PC-3 (cell line): ENCODE measurements at regions not wholly inside any gene's neighbourhood (a gene's known extent, or its start where the extent isn't known, plus 50 kb on each side); places are given as distances from the start of the nearest gene placed in this dataset.

Experiments
- ATAC-seq: fragments of 200-7000 bp; cut with Tn5 transposase; 2 replicates; pipeline ENCODE4 v1.9.1; 2020; ENCODE audit warnings: mild to moderate bottlenecking, moderate library complexity
- BruUV-seq: library from RNA; stranded (reverse); fragments of 400-500 nt; replicated peaks from 2 replicates; lab custom pipeline; 2021; lab: Mats Ljungman, UMichigan
- CTCF ChIA-PET: fragments of 300-600 bp; sonication (Branson Sonifier 250); formaldehyde crosslinking; loops from one replicate; lab custom pipeline; 2022; ENCODE audit warnings: antibody characterized with exemption; lab: Charles Lee
- POLR2A ChIA-PET: fragments of 300-600 bp; sonication (Branson Sonifier 250); formaldehyde crosslinking; loops from one replicate; lab custom pipeline; 2022; ENCODE audit warnings: antibody characterized with exemption; ENCODE audit not compliant: unreplicated experiment; lab: Charles Lee
- DNase-seq: peaks from one replicate; pipeline ENCODE4 v3.0.0-alpha.2; 2015
- H2AFZ ChIP-seq: fragments of 300-600 bp; sonication (generic); 2 replicates; pipeline ENCODE4 v1.6.0; 2016; ENCODE audit warnings: antibody characterized with exemption, low read length
- H3F3A ChIP-seq: fragments of 300-600 bp; sonication (generic); one replicate; pipeline ENCODE4 v1.6.0; 2017; ENCODE audit warnings: antibody characterized with exemption, low read length, control low read depth, mild to moderate bottlenecking; ENCODE audit not compliant: unreplicated experiment
- H3K27ac ChIP-seq: fragments of 300-600 bp; sonication (generic); 2 replicates; pipeline ENCODE4 v1.5.1; 2016; ENCODE audit warnings: mild to moderate bottlenecking, low read length
- H3K27me3 ChIP-seq: fragments of 300-600 bp; sonication (generic); 2 replicates; pipeline ENCODE4 v1.6.1; 2016; ENCODE audit warnings: low read length, mixed read lengths
- H3K36me3 ChIP-seq: fragments of 300-600 bp; sonication (generic); 2 replicates; pipeline ENCODE4 v1.6.1; 2016; ENCODE audit warnings: low read depth, mixed run types, low read length, mixed read lengths
- H3K4me1 ChIP-seq: fragments of 300-600 bp; sonication (generic); 2 replicates; pipeline ENCODE4 v1.5.1; 2016; ENCODE audit warnings: low read length; ENCODE audit not compliant: insufficient read depth
- H3K4me2 ChIP-seq: fragments of 300-600 bp; sonication (generic); 2 replicates; pipeline ENCODE4 v1.6.0; 2016; ENCODE audit warnings: low read length
- H3K4me3 ChIP-seq: fragments of 300-600 bp; sonication (generic); 2 replicates; pipeline ENCODE4 v1.5.1; 2016; ENCODE audit warnings: mild to moderate bottlenecking, low read length, mixed read lengths
- H3K79me2 ChIP-seq: fragments of 300-600 bp; sonication (generic); 2 replicates; pipeline ENCODE4 v1.6.1; 2017; ENCODE audit warnings: low read length, mixed read lengths
- H3K9ac ChIP-seq: fragments of 300-600 bp; sonication (generic); 2 replicates; pipeline ENCODE4 v1.6.0; 2016; ENCODE audit warnings: mild to moderate bottlenecking, low read length
- H3K9me2 ChIP-seq: fragments of 300-600 bp; sonication (generic); replicated peaks from 2 replicates; pipeline ENCODE4 v1.6.1; 2016; ENCODE audit warnings: mixed run types, low read length, mixed read lengths
- H3K9me3 ChIP-seq: fragments of 300-600 bp; sonication (generic); 2 replicates; pipeline ENCODE4 v1.6.1; 2016; ENCODE audit warnings: low read length, mixed read lengths
- H4K20me1 ChIP-seq: fragments of 300-600 bp; sonication (generic); 2 replicates; pipeline ENCODE4 v1.6.1; 2016; ENCODE audit warnings: low read length, mixed read lengths
- CTCF ChIP-seq: fragments of 300-600 bp; sonication (generic); conservative IDR thresholded peaks from 2 replicates; pipeline ENCODE4 v1.5.1; 2017; ENCODE audit warnings: antibody characterized with exemption, low read depth, mild to moderate bottlenecking, low read length
- EZH2 ChIP-seq: fragments of 300-600 bp; sonication (generic); IDR thresholded peaks from one replicate; pipeline ENCODE4 v1.6.1; 2017; ENCODE audit warnings: antibody characterized with exemption, mild to moderate bottlenecking, low read length; ENCODE audit not compliant: unreplicated experiment
- EZH2phosphoT487 ChIP-seq: fragments of 300-600 bp; sonication (generic); IDR thresholded peaks from 2 replicates; pipeline ENCODE4 v1.6.1; 2018; ENCODE audit warnings: mild to moderate bottlenecking, antibody characterized with exemption, low read length, borderline replicate concordance
- intact Hi-C: fragments of 100-400 bp; cut with micrococcal nuclease; formaldehyde crosslinking; loops from 2 replicates; pipeline ENCODE4 v1.9.0; 2023

DNA sequence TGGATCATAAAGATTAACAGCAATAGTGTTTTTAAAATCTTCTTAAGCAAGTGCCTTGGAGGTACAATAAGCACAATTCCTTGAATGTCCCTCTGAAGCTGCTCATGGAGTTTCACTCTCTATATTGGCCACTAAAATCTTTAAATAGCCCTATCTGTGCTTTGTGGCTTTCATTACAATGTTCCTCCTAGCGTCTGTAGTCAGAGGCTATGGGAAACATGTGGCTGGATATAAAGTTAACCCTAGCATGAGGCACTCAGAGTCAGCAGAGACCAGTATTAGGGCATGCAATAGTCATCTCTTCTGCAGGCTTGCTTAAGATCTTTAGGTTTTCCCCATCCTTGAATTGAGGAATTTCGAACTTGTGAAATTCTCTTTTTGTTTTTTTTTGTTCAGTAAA lies 668.2 kb downstream of the CDH11 start:
- no peaks in the 10 kb centered on the region for H3K36me3 ChIP-seq
- intact Hi-C loops: loop anchor here (10.0 kb wide), 1 partner anchor 89 kb away; no protein-coding TSS in a partner anchor
- no TSS peak for BruUV-seq
- CTCF ChIA-PET: no interaction called here
- TF ChIP-seq EZH2phosphoT487 (no peak), CTCF (no peak), EZH2 (no peak)
- H3K4me2 ChIP-seq: no peak overlapping the region
- no peaks in the 10 kb centered on the region for H3K79me2 ChIP-seq
- no peaks in the 10 kb centered on the region for H4K20me1 ChIP-seq
- H3K9ac ChIP-seq: no peak overlapping the region
- H2AFZ ChIP-seq: no peak overlapping the region
- no peak for ATAC-seq
- no peak overlapping the region for H3K27ac ChIP-seq
- POLR2A ChIA-PET: no interaction called here
- no peaks in the 10 kb centered on the region for H3K9me2 ChIP-seq
- H3F3A ChIP-seq: peaks cover 6% of the 10 kb centered on the region
- no peak for DNase-seq
- H3K4me3 ChIP-seq: no peak overlapping the region
- H3K4me1 ChIP-seq: peaks cover 39% of the 10 kb centered on the region
- H3K27me3 ChIP-seq: no peaks in the 10 kb centered on the region
- no peaks in the 10 kb centered on the region for H3K9me3 ChIP-seq

DNA sequence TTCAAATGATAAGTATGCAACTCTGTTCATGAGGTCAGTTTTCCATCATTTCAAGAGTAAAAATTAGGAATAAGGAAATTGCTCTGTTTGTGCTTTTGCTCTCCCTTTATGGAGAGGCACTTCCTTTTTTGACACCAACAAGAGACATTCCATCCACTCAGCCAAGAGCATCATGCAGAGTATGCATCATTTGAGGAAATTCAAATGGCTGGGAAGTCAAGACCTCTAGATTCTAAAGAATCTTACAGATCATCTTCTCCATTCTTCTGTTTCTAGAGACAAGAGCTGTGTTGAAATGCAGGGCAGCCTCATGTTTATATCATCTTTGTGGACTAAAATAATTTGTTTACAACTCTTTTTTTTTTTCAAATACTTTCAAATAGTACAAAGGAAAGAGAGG lies 669.4 kb downstream of the CDH11 start:
- Histone ChIP-seq H3K4me3 (no peak overlapping the region), H3K36me3 (no peaks in the 10 kb centered on the region), H3K4me1 (peaks cover 39% of the 10 kb centered on the region), H2AFZ (no peak overlapping the region), H3K27ac (no peak overlapping the region), H3K9ac (no peak overlapping the region), H3K9me3 (no peaks in the 10 kb centered on the region), H3K4me2 (no peak overlapping the region), H4K20me1 (no peaks in the 10 kb centered on the region), H3K9me2 (no peaks in the 10 kb centered on the region), H3F3A (peaks cover 6% of the 10 kb centered on the region), H3K27me3 (no peaks in the 10 kb centered on the region), H3K79me2 (no peaks in the 10 kb centered on the region)
- TF ChIP-seq EZH2 (no peak), EZH2phosphoT487 (no peak), CTCF (no peak)
- no TSS peak for BruUV-seq
- ATAC-seq (no peak), DNase-seq (no peak)
- intact Hi-C loops: loop anchor here (10.0 kb wide), 1 partner anchor 88 kb away; no protein-coding TSS in a partner anchor
- POLR2A ChIA-PET: no interaction called here
- CTCF ChIA-PET: no interaction called here

DNA sequence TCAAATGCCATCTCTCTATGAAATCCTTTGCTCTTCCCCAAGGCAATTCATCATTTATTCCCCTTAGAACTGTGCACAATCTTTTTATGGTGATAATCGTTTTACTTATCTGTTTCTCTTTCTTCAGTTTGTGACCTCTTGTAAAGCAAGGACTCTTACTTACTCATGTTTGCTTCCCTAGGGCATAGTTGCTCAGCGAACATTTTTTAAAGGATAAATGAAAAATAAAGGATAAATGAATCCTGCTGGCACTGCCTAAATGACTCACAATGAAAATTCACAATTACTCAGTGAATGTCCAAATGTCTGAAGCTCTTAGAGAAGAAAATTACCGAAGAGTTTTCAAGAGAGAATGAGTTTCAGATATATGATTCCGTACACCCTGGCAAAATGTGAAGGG lies 671.7 kb downstream of the CDH11 start:
- peak; percentile 62 for ATAC-seq
- ChIA-PET CTCF (no interaction called here), POLR2A (interaction anchor here (0.7 kb wide), 1 partner anchor 576 kb away, joined by 4 read pairs; no protein-coding TSS in a partner anchor)
- intact Hi-C loops: loop anchor here (10.0 kb wide), 1 partner anchor 85 kb away; no protein-coding TSS in a partner anchor
- Histone ChIP-seq H3K36me3 (no peaks in the 10 kb centered on the region), H3K79me2 (no peaks in the 10 kb centered on the region), H3K27me3 (no peaks in the 10 kb centered on the region), H3K27ac (peak overlapping the region; percentile 61), H3K4me1 (peaks cover 38% of the 10 kb centered on the region), H3K9ac (no peak overlapping the region), H3K9me3 (no peaks in the 10 kb centered on the region), H3K9me2 (no peaks in the 10 kb centered on the region), H4K20me1 (no peaks in the 10 kb centered on the region), H2AFZ (0 out of 2 replicates have a peak overlapping the region, but pooled peaks have one; percentile 33), H3K4me3 (no peak overlapping the region), H3F3A (peaks cover 6% of the 10 kb centered on the region), H3K4me2 (peak overlapping the region; percentile 72)
- DNase-seq: peak; percentile 65
- no TSS peak for BruUV-seq
- TF ChIP-seq EZH2: no peak
- no peak for TF ChIP-seq EZH2phosphoT487
- TF ChIP-seq CTCF: no peak
